Cardiac muscle cell (in vitro differentiated cells and primary cell): ENCODE measurements at regions not wholly inside any gene's neighbourhood (a gene's known extent, or its start where the extent isn't known, plus 50 kb on each side); places are given as distances from the start of the nearest gene placed in this dataset.

ENCODE experiments used
- DNase-seq, 2 donors: peaks; one replicate each; pipeline versions ENCODE4 v3.0.0 to v3.0.0-alpha.2; 2010 to 2017; ENCODE audit warnings: low read depth in 1 of 2, low spot score in 1 of 2
- H3K27ac ChIP-seq: fragments of 200-600 bp; sonication (generic); 2 replicates; pipeline ENCODE4 v1.5.1; 2016
- H3K27me3 ChIP-seq: fragments of 200-600 bp; sonication (generic); 2 replicates; pipeline ENCODE4 v1.6.0; 2016; ENCODE audit warnings: control low read depth
- H3K36me3 ChIP-seq: fragments of 200-600 bp; sonication (generic); 2 replicates; pipeline ENCODE4 v1.5.1; 2016; ENCODE audit warnings: control low read depth
- H3K4me1 ChIP-seq: fragments of 200-600 bp; sonication (generic); 2 replicates; pipeline ENCODE4 v1.8.1; 2017; ENCODE audit warnings: low read depth, mild to moderate bottlenecking, mixed run types
- H3K4me3 ChIP-seq: fragments of 200-600 bp; sonication (generic); 2 replicates; pipeline ENCODE4 v1.5.1; 2016; ENCODE audit warnings: mild to moderate bottlenecking
- H3K9me3 ChIP-seq: fragments of 200-600 bp; sonication (generic); 2 replicates; pipeline ENCODE4 v1.5.1; 2017; ENCODE audit warnings: low read depth, mild to moderate bottlenecking, control low read depth
- CTCF ChIP-seq: IDR thresholded peaks from 2 replicates; pipeline ENCODE4 v1.5.1; 2012; ENCODE audit warnings: low read depth, mild to moderate bottlenecking, low read length

- no peaks in the 10 kb centered on the region for H3K9me3 ChIP-seq
- TF ChIP-seq CTCF = no peak
- no peak overlapping the region for H3K27ac ChIP-seq
- H3K4me3 ChIP-seq = no peak overlapping the region
- peaks cover 20% of the 10 kb centered on the region for H3K4me1 ChIP-seq
- no peak for DNase-seq
- H3K27me3 ChIP-seq = no peaks in the 10 kb centered on the region
- H3K36me3 ChIP-seq = no peaks in the 10 kb centered on the region
Observed at GRCh38 chr7:124413029-124413428, 352.6 kb downstream of the GPR37 start.

- no peaks in the 10 kb centered on the region for H3K36me3 ChIP-seq
- no peak for TF ChIP-seq CTCF
- H3K9me3 ChIP-seq = no peaks in the 10 kb centered on the region
- H3K27me3 ChIP-seq = no peaks in the 10 kb centered on the region
- peaks cover 20% of the 10 kb centered on the region for H3K4me1 ChIP-seq
- no peak overlapping the region for H3K4me3 ChIP-seq
- H3K27ac ChIP-seq = no peak overlapping the region
- DNase-seq = no peak
Observed at GRCh38 chr7:124412531-124412930, 353.1 kb downstream of the GPR37 start.

GRCh38 chr7:124411796-124412195 is 353.8 kb downstream of the GPR37 start:
- no peak overlapping the region for H3K4me3 ChIP-seq
- H3K4me1 ChIP-seq = peaks cover 20% of the 10 kb centered on the region
- no peaks in the 10 kb centered on the region for H3K9me3 ChIP-seq
- no peaks in the 10 kb centered on the region for H3K36me3 ChIP-seq
- TF ChIP-seq CTCF = no peak
- H3K27ac ChIP-seq = peak overlapping the region; percentile 31
- H3K27me3 ChIP-seq = no peaks in the 10 kb centered on the region
- DNase-seq = peak in 1 of 2 donors; percentile 49

GRCh38 chr7:124403587-124403986 is 362.0 kb downstream of the GPR37 start:
- no peaks in the 10 kb centered on the region for H3K36me3 ChIP-seq
- TF ChIP-seq CTCF = no peak
- no peaks in the 10 kb centered on the region for H3K9me3 ChIP-seq
- H3K4me1 ChIP-seq = peaks cover 7% of the 10 kb centered on the region
- DNase-seq = no peak
- no peak overlapping the region for H3K4me3 ChIP-seq
- no peak overlapping the region for H3K27ac ChIP-seq
- no peaks in the 10 kb centered on the region for H3K27me3 ChIP-seq

- no peak for TF ChIP-seq CTCF
- H3K36me3 ChIP-seq = no peaks in the 10 kb centered on the region
- H3K27ac ChIP-seq = no peak overlapping the region
- H3K4me1 ChIP-seq = peaks cover 7% of the 10 kb centered on the region
- no peak overlapping the region for H3K4me3 ChIP-seq
- DNase-seq = no peak
- H3K9me3 ChIP-seq = no peaks in the 10 kb centered on the region
- no peaks in the 10 kb centered on the region for H3K27me3 ChIP-seq
Observed at GRCh38 chr7:124403112-124403511, 362.5 kb downstream of the GPR37 start.

GRCh38 chr7:124399941-124400340 is 365.7 kb downstream of the GPR37 start:
- no peak for TF ChIP-seq CTCF
- Histone ChIP-seq H3K4me1 (no peaks in the 10 kb centered on the region), H3K27ac (no peak overlapping the region), H3K27me3 (no peaks in the 10 kb centered on the region), H3K36me3 (no peaks in the 10 kb centered on the region), H3K9me3 (no peaks in the 10 kb centered on the region), H3K4me3 (no peak overlapping the region)
- no peak for DNase-seq
